CD4-positive, alpha-beta T cell treated with Interleukin-6 at 100 ng/mL for 8 hours (primary cell): ENCODE measurements at regions not wholly inside any gene's neighbourhood (a gene's known extent, or its start where the extent isn't known, plus 50 kb on each side); places are given as distances from the start of the nearest gene placed in this dataset.

ENCODE experiments used
- DNase-seq: peaks from one replicate; pipeline ENCODE4 v3.0.0-alpha.2; 2020; ENCODE audit warnings: mixed read lengths, low spot score

GRCh38 chr11:31903225-31904074, 92.3 kb upstream of the PAX6 start:
- no peak for DNase-seq

- no peak for DNase-seq
These were observed 91.6 kb upstream of the PAX6 start for GRCh38 chr11:31902706-31903105.

GRCh38 chr11:31895926-31896325, 84.8 kb upstream of the PAX6 start:
- no peak for DNase-seq

GRCh38 chr11:31887180-31887579, 76.1 kb upstream of the PAX6 start:
- no peak for DNase-seq

GRCh38 chr11:31884080-31884479, 73.0 kb upstream of the PAX6 start:
- DNase-seq: no peak

- DNase-seq: no peak
These were observed 72.3 kb upstream of the PAX6 start for GRCh38 chr11:31883435-31883834.

- no peak for DNase-seq
These were observed 71.8 kb upstream of the PAX6 start for GRCh38 chr11:31882951-31883392.

GRCh38 chr11:31881825-31882224, 70.7 kb upstream of the PAX6 start:
- DNase-seq: no peak

- DNase-seq: no peak
These were observed 68.6 kb upstream of the PAX6 start for GRCh38 chr11:31879681-31880080.

GRCh38 chr11:31877863-31878262, 66.7 kb upstream of the PAX6 start:
- DNase-seq: no peak

GRCh38 chr11:31877083-31877482, 66.0 kb upstream of the PAX6 start:
- DNase-seq: no peak

GRCh38 chr11:31875866-31876560, 64.9 kb upstream of the PAX6 start:
- DNase-seq: no peak

- no peak for DNase-seq
These were observed 63.6 kb upstream of the PAX6 start for GRCh38 chr11:31874631-31875191.

GRCh38 chr11:31873124-31873523, 62.0 kb upstream of the PAX6 start:
- DNase-seq: no peak

- DNase-seq: no peak
These were observed 60.9 kb upstream of the PAX6 start for GRCh38 chr11:31872076-31872443.

GRCh38 chr11:31871310-31872075, 60.4 kb upstream of the PAX6 start:
- DNase-seq: no peak

- DNase-seq: no peak
These were observed 59.6 kb upstream of the PAX6 start for GRCh38 chr11:31870609-31871309.

GRCh38 chr11:31869986-31870385, 58.9 kb upstream of the PAX6 start:
- no peak for DNase-seq

GRCh38 chr11:31865606-31866300, 54.6 kb upstream of the PAX6 start:
- DNase-seq: no peak

- no peak for DNase-seq
These were observed 52.2 kb upstream of the PAX6 start for GRCh38 chr11:31863170-31863832.

GRCh38 chr11:31861011-31861410, 49.9 kb upstream of the PAX6 start:
- no peak for DNase-seq
